SW 1271 (cell line): ENCODE measurements at regions not wholly inside any gene's neighbourhood (a gene's known extent, or its start where the extent isn't known, plus 50 kb on each side); places are given as distances from the start of the nearest gene placed in this dataset.
"Not testable (repeated sequence)": the region's sequence is repeated elsewhere in the genome, so short reads cannot be mapped to it uniquely, and the experiment has no call there.

ENCODE experiments used
- DNase-seq, 2 experiments: peaks; one replicate each; lab custom pipeline; 2025; lab: John Stamatoyannopoulos, UW

DNA sequence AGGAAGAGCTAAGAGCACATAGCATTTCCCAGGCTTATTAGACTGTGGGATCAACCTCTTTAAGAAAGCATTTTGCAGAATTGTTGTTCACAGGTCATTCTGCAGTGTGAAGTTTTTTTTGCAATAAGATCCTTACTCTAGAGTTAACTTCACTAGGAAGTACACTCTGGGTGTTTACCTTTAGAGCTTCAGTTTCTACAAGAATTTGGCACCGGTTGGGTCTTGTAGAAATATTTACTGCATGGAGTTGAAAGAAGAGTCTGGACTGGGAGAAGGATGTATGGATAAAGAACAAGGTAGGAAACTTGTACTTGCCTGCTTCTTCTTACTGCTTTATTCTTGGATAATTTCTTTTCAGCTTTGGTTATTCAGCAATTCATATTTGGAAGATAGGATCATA, 944.9 kb upstream of the GYPC start:
- DNase-seq: no peak

DNA sequence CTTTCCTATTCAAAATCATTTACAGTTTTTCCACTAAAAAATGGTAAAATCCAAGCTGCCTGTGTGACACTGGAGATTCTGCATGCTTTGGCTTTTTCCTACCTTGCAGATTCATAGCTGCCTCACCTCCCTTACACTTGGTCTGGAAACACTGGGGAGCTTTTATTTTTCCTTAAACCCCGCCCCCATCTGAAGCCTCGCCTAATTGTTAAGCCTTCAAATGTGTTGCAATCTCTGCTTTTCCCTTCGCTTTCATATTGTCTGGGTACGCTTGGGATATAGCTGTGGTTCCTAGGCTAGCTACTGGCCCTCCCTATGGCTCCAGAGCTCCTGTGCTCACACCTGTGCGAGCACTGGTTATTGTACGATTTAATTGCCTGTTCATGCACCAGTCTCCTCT, 942.4 kb upstream of the GYPC start:
- no peak for DNase-seq

DNA sequence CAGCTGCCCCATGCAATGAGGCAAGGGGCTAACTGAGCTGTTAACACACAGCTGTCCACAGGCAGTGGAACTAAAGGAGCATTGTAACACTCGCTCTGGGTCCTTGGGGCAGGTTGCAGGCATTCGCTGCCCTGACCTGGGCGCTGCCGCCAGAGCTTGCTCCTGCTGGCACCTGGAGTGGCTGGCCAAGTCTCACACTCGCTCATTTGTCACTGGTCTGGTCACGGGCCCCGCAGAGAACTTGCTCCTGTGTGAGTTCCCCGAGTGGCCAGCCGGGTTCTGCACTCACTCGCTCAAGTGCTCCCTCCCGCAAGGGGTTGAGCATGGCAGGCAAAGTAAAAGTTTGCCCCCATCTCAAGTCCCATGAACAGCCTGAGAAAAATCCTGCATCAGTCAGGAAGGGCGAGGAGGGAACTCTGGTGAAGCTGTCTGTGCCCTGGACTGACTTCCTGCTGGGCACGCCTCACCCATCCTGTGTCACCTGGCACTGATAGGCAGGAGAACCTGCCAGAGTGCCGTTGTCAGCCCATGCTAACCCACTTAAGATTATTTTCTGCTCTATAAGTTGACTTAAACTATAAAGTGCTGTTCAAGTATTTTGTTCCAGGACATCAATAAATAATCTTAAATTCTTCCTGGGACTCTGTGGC, 934.8 kb upstream of the GYPC start:
- no peak for DNase-seq

DNA sequence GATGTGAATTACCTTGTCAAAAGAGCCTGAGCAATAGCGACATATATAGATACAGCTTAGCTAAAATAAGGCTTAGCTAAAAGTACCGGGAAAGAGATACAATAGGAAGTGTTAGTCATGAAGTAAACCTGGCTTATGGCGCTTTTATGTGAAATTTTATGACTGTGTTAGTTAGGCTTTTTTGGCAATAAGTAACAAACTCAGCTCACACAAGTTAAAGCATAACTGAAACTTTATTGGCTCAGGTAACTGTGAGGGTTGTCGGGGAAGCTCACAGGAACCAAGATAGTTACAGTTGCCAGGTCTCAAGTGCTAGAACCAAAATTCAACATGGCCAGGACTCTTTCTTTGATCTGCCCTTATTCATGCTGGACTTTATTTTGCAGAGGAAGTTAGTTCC, 925.0 kb upstream of the GYPC start:
- DNase-seq: no peak

DNA sequence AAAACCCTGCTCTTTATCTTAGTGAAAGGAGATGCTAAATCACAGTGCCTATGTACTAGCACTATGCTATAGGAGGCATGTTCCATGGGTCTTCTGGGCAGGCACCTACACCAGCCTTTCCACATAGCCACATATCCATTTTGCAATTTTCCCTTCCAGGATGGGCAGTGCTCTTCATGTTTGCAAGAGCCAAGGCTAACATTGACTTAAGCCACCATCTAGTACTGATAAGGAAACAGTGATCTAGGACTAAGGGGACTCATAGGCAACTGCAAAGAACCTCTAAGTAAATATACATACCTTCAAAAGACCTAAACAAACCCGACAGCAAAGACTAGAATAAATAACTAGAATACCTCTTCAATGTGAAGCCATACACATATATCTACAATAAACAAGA, 919.7 kb upstream of the GYPC start:
- DNase-seq: no peak

DNA sequence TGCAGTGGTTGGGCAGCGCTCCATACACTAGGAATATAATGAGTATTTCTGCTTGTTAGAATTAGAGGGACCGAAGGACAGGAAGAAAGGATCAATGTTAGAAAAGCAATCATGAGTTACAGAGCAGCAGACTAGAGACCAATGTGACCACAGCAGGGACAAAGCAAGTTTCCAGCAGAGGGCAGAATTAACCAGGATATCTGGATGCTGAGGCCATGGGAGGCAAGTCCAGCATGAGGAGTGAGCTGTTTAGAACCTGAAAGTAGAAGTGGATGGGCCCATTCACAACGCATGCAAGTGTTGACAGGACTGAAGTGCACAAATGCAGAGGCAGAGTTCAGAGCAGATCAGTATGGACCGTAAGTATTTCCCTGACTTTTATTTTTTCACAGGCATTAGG, 910.4 kb upstream of the GYPC start:
- no peak for DNase-seq

DNA sequence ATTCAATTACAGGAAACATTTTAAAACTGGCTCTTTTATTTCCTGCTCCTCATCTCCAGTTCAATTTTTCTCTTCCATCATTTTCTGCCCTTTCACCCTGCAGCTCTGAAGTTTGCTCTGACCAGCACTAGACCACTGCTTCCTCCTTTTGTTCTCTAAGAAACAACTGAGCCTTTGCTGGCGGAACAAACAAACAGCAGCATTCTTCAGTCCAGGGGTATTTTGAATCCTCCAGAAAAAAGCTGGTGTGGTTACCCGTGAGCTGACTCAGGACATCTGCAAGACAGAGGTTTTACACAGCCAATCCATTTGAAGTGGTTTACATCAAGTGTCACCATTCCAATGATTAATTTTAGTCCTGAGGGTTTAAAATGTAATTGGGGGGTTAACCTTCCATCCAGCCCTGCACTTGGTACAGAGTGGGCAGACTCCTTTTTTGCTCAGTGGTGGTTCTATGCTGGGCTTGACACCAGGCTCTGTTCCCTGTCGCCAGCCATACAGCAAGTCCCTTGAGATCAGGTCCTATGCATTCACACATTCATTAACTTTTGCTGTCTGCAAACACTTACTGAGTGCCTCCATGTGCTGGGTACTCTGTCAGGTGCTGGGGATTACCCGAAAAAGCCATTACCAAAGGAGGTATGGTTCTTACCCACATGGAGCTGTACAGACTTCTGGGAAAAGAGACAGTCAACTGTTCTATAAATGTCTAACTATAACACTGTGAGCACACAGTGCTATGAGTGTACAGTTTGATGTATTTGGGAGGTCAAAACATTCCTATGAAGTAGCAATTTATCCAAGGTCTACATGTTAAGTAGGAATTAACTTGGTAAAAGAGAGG, 909.4 kb upstream of the GYPC start:
- no peak for DNase-seq

DNA sequence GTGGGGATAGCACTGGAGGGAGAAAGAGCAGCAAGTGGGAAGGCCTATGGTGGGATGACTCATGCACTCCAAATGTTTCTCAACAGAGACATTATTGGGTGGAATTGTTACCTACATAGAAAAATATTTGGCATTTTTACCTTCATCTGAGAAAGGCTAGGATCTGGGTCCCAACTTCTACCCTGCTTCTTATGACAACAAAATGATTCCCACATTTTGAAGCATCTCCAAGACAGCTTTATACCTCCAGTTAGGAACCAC, 908.9 kb upstream of the GYPC start:
- no peak for DNase-seq

DNA sequence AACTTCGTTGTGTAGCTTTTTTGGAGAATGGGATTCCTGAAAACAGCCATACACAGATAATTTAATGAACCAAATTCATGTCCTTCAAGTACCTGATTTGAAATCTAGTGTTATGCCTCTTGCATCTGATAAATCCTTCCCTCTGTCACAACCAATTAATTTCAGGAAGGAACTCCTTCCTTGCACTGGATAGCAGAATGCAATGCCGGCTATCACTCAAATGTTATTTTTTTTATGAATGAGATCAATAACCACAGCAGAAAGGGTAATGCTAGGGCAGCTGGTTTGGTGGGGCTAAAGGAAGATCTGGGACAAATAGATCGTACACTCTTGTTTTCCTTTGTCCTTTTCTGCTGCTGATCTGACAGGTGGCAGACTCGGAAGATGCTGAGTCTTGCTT, 899.5 kb upstream of the GYPC start:
- DNase-seq: no peak

DNA sequence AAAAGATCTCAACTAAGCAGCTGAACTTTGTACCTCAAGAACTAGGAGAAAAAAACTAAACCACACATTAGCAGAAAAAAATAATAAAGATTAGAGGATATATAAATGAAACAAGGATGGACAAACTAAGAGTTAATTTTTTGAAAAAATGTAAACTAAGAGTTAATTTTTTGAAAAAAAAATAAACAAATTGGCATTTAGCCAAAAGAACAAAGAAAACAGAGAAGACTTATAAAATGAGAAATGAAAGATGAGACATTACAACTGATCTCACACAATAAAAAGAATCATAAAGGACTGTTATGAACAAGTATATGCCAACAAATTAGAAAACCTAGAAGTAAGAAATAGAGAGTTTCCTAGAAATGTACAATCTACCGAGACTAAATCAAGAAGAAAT, 859.2 kb upstream of the GYPC start:
- DNase-seq: no peak

DNA sequence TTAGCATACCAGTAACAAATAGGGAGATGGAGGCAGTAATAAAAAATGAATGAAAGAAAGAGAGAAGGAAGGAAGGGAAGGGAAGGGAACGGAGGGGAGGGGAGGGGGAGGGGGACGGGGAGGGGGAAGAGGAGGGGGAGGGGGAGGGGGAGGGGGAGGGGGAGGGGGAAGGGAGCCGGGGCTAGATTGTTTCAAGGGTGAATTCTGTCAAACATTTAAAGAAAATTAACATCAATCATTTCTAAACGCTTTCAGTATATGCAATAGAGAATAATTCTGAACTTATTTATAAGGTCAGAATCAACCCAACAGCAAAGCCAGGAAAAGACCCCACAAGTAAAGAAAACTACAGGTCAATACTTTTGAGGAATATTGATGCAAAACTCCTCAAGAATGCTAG, 858.8 kb upstream of the GYPC start:
- no peak for DNase-seq

DNA sequence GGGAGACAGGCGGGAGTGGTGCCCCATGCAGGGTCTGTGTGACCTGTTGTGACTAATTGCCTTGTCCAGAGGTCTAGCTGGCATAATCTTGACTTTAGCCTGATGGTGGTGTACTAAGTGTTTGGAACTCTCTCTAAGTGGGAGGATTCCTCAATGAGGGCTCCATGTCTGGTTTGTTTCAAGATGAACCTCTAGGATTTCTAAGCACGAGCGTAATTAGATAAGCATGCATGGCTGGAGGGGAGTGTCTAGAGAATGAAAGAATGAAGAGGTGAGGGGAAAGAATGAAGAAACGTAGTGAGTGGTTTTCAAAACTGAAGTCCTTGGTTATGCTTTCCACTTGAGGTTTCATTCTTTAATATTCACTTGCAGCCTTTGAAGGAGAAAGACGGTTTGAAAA, 833.2 kb upstream of the GYPC start:
- no peak for DNase-seq

DNA sequence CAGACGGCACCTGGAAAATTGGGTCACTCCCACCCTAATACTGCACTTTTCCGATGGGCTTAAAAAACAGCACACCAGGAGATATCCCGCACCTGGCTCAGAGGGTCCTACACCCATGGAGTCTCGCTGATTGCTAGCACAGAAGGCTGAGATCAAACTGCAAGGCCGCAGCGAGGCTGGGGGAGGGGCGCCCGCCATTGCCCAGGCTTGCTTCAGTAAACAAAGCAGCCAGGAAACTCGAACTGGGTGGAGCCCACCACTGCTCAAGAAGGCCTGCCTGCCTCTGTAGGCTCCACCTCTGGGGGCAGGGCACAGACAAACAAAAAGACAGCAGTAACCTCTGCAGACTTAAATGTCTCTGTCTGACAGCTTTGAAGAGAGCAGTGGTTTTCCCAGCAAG, 830.2 kb upstream of the GYPC start:
- DNase-seq: not testable (repeated sequence)

DNA sequence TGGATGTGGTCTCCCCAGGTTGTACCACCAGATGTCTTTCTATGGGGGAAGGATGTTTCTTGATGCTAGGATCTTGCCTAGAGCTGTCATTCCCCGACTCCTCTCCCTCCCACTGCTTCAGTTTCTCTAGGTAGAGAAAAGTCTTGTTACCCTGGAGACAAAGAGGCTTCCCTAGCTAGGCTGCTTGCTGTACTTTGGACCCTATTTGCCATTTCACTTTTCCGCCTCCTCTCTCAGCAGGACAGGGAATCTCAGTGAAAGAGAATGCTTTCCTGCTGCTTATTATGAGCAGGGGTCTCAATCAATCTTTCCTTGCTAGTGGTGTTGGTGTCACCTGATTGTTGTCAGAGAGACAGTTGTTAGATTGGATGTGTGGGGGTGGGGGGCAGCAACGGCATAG, 818.8 kb upstream of the GYPC start:
- no peak for DNase-seq

DNA sequence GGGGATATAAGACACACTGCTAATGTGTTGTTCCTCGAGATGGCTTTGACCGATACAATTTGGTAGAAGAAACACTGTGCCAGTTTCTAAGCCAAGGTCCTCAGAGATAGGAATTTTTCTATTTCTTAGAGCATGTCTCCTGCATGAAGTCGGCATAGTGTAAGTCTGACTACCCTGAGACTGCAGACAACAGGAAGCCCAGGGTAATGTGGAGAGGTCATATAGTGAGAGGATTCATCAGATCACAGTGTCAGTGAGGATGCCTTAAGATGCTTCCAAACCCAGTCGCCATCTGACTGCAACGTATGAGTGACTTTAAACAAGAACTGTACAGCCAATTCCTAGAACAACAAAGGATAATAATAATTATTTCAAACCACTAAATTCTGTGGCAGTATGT, 818.3 kb upstream of the GYPC start:
- no peak for DNase-seq

DNA sequence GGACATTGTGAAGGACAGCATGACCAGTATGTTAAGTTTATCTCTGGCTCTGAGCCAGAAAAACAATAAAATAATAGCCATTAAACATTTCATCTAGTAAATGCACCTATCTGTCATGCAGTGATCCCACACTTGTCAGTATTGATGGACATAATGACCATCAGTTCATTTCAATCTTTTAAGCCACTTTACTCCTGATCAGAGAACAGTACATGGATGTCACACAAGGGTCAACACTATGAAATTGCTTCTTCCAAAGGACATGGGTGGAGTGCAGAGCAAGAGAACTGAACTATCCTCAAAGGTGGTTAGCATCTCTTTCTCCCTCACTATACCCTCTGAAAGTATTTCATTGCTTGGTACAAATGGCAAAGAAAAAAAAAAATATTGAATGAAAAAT, 816.0 kb upstream of the GYPC start:
- DNase-seq: no peak

DNA sequence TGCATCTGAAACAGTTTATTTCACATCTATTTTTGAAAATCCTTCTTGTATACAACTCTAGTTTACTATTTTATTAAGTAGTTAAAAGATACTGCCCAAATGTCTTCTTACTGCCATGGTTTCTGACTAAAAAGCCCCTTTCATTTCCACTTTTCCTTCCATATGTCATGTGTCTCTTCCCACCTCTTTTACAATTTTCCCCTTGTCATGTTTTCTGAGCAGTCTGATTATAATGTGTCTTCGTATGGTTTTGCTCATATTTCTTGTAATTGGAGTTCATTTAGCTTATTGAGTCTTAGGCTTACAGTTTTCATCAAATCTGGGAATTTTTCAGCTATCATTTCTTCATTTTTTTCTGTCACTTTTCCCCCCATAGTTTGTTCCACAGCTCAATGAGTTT, 813.9 kb upstream of the GYPC start:
- DNase-seq: no peak

DNA sequence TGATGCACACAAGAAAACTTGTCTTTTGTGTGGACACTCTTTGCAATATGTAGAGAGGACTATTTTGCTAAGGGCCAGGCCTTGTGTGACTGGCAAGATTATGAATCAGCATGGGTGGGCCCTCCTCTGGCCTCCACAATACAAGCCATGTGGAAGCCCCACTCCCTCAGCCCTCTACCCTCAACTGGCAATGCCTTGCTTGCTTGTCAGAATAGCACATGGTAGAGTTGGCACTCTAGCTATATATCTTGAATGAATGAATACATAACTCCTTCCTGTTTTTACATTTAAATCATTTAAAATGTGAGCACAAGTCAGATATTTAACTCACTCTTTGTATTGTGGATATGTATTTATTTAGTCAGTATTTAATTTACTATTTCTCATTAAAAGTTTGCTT, 805.4 kb upstream of the GYPC start:
- no peak for DNase-seq

DNA sequence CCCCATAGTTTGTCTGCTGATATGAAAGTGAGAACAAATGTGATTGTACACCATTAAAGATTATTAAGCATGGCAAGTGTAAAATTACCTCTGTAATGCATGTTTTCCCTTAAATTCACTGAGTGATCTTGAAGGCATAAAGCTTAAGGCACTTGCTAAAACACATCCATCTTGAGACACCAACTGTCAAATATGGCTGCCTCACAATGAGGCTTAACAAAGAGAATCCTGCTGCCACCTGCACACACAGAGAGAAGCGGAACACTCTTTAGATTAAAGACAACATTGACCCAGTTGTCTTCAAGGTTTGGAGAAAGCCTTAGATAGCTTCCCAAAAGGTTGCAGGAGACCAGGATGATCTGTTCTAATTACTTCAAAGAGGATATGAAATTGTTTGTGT, 803.6 kb upstream of the GYPC start:
- DNase-seq: no peak

DNA sequence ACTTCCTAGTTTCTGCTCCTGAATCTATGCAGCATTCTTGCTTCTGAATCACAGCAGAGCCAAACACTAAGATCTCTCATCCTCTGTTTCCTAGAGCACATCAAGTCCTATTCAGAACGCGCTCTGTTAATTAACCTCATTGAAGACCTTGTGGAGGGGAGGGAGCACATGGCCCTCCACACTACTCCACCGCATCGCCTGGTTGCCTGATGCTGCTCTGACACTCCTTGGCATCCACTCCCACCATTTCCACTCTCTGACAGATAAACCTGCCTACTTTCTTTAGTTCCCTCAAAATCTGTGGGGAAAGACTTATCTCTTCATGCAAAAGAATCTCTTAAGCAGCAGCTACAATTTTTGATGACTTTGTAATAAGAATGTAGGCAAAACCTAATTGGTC, 802.3 kb upstream of the GYPC start:
- no peak for DNase-seq

DNA sequence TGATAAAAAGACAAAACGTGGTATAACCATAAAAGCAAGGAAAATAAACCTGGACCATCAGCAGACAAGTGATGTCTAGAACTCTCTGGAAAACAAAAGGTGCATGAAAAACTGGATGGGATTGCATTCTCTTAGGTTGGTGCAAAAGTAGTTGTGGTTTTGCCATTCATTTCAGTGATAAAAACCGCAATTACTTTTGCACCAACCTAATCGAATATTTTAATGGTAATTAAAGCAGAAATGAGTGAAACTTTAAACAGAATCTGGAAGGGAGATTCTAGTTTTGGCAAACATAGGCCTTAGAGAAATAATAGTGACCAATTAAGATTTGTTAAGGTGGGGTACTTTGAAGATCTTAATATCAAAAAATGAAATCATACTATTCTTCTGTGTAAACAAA, 800.8 kb upstream of the GYPC start:
- DNase-seq: no peak

DNA sequence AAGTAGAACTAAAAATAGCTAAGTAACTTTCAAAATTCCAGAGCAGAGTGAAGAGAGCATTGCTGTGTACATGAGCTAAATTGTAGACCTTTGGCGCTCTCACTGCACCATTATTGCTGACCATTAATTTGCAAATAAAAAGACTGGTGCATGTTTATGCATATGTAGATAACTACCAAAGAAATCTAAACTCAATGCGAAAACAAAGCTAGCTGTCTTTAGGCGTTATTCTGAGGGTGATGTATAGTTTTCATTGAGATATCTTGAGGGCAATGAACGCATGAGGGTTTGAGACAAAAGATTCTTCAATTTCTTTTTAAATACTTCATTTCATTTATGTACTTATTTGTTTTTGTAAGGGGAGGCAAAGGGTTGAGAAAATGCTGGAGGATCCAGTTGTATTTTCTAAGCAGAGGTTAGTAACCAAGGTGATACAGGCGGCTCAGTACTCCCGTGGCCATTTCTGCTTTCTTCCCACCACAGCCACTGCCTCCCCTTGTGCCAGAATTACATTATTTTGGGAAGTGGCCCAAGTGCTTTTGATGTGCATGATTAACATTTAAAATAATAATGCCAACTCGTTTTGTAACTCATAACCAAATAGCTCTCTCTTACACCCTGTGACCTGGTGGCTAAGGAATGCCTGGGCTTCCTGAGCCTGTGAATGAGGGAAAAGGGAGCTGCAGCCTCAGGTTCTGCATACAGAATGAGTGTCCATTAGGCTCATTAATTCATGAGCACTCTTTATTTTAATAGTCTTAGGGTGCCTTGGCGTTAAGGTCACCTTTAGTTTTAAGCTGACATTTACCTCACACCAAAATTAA, 797.8 kb upstream of the GYPC start:
- DNase-seq: no peak

DNA sequence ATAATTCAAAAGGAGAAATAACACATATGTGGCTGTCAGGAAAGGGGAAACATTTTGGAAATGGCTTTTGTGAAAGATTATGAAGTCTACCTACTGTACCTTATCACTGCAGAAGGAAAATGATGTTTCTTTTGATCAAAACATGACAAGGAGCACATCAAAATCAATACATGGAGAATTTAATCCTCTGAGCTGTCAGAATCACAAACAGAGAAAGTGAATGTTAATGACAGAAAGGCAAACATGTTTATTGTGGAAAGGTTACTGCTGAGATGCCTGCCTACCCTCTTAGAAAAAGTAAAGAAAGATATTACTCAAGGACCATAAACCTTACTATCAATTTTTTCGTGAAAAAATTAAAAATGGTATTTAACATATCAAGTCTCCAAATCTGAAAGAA, 794.5 kb upstream of the GYPC start:
- no peak for DNase-seq
